Uterus (tissue), 2 donors: ENCODE measurements at regions not wholly inside any gene's neighbourhood (a gene's known extent, or its start where the extent isn't known, plus 50 kb on each side); places are given as distances from the start of the nearest gene placed in this dataset.

ENCODE experiments used
- CTCF ChIP-seq, 4 experiments: fragments of 200-600 bp in 2 of 4; fragments of 450-650 bp in 2 of 4; sonication (generic) in 2 of 4; IDR thresholded peaks; one replicate each; pipeline ENCODE4 v1.5.1; 2016 to 2019; ENCODE audit warnings: antibody characterized with exemption in 4 of 4, mild to moderate bottlenecking in 2 of 4, moderate library complexity in 1 of 4
- POLR2A ChIP-seq, 2 donors: fragments of 450-650 bp; IDR thresholded peaks; one replicate each; pipeline ENCODE4 v1.6.1; 2016; ENCODE audit warnings: antibody characterized with exemption in 2 of 2, mild to moderate bottlenecking in 1 of 2, moderate library complexity in 1 of 2

DNA sequence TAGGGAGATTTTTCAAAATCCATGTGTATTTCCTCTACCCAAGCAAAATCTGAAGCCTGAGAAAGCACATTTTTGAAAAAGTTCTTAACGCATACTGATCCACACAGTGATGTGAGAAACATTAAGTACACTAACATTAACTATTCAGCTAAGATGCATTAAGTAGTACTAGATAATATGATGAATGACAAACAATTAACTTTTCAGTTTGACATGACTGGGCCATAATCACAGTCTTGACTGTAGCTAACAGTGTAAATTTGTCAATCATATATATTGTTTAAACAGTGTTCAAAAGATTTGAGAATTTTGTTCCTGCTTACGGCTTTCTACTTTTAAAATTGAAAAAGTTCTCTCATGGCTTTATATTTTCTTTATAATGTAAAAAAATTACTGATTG is 72.0 kb downstream of the CNTN3 start:
- no peak for TF ChIP-seq CTCF (IDR thresholded peaks at IDR 0.05)
- TF ChIP-seq POLR2A (IDR thresholded peaks at IDR 0.05), result no peak
